ENCODE measurements at regions not wholly inside any gene's neighbourhood (a gene's known extent, or its start where the extent isn't known, plus 50 kb on each side); places are given as distances from the start of the nearest gene placed in this dataset.
"Not testable (repeated sequence)": the region's sequence is repeated elsewhere in the genome, so short reads cannot be mapped to it uniquely, and the experiment has no call there.

DNA sequence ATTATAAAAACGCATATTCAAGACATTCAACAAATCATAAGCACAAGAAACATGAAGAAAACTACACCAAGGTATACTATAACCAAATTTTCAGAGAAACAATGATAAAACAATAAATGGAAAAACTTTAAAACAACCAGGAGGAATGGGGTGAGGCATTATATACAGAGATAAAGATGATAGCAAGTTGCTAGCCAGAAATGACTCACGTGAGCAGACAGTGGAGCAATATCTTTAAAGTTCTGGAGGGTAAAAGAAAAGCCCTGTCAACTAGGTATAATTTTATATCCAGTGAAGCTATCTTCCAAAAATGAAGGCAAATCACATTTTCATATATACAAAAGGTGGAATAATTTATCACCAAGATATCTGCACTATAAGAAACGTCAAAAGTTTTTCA lies 97.8 kb upstream of the PCED1B start:
- Histone ChIP-seq H3K27me3 (peaks cover 9% of the 10 kb centered on the region), H3K36me3 (no peaks in the 10 kb centered on the region), H3K4me1 (no peaks in the 10 kb centered on the region), H3K9me3 (no peaks in the 10 kb centered on the region), H3K27ac (no peak overlapping the region), H3K4me3 (no peak overlapping the region)
- ATAC-seq, result no peak
- intact Hi-C loops (cut with DNase I), result no loop called here
- TF ChIP-seq, protein P1, sequence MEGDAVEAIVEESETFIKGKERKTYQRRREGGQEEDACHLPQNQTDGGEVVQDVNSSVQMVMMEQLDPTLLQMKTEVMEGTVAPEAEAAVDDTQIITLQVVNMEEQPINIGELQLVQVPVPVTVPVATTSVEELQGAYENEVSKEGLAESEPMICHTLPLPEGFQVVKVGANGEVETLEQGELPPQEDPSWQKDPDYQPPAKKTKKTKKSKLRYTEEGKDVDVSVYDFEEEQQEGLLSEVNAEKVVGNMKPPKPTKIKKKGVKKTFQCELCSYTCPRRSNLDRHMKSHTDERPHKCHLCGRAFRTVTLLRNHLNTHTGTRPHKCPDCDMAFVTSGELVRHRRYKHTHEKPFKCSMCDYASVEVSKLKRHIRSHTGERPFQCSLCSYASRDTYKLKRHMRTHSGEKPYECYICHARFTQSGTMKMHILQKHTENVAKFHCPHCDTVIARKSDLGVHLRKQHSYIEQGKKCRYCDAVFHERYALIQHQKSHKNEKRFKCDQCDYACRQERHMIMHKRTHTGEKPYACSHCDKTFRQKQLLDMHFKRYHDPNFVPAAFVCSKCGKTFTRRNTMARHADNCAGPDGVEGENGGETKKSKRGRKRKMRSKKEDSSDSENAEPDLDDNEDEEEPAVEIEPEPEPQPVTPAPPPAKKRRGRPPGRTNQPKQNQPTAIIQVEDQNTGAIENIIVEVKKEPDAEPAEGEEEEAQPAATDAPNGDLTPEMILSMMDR (IDR thresholded peaks at IDR 0.05), result no peak
- no peak for DNase-seq

DNA sequence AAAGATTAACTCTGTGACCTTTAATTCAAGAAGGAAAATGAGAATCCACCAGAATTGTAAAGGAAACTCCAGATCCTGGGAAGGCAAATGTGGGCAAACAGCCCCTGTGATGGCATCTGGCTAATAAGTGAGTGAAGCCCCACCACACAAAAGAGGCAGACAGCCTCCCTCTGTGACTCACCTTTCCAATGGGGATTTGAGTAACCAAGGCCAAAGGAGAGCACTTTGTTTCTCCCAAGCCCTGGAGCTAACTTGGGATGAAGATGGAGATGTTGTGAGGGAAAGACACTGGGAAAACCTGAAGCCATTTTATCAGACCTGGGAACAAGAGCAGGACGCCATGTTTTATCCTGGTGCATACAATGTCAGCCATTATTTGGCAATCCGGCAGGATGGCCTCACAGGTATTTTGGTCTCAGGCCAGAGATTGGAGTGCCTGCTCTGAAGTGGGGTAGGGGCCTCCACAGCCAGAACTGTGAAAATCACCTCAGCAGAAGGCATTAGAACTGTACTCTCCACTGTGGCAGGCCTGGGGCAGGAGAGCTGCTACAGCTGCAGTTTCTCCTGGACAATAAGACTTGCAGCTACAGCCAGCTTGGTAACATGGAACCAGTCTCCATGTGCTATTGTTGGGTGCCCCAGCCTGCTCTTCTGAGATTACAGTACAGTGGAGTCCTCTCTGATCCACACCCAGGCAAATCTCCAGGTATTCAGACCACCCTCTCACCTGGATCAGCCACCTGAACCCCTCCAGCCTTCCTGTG lies 96.6 kb upstream of the PCED1B start:
- ATAC-seq, result peak; percentile 9
- DNase-seq, result no peak
- H3K4me1 ChIP-seq, result no peaks in the 10 kb centered on the region
- no peaks in the 10 kb centered on the region for H3K9me3 ChIP-seq
- intact Hi-C loops (cut with DNase I), result no loop called here
- H3K4me3 ChIP-seq, result no peak overlapping the region
- peaks cover 9% of the 10 kb centered on the region for H3K27me3 ChIP-seq
- no peaks in the 10 kb centered on the region for H3K36me3 ChIP-seq
- no peak overlapping the region for H3K27ac ChIP-seq
- TF ChIP-seq, protein P1 (IDR thresholded peaks at IDR 0.05), result no peak

DNA sequence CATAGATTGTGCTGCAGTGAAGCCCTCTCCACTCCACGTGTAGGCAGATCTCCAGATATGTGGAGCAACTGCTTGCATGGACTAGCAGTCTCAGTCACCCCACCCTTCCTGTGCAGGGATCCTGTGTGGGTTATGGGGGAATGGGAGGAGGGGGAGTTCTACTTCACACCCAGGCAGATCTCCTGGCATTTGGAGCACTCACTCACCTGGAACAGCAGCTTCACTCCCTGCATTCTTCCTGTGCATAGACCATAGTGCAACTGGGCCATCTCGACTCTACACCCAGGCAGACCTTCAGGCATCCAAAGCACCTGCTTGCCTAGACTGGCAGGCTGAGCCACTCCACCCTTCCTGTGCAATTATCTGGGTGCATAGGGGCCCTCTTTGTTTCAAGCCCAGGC lies 96.0 kb upstream of the PCED1B start:
- H3K9me3 ChIP-seq, result no peaks in the 10 kb centered on the region
- no peak overlapping the region for H3K27ac ChIP-seq
- H3K27me3 ChIP-seq, result peaks cover 9% of the 10 kb centered on the region
- H3K4me3 ChIP-seq, result no peak overlapping the region
- ATAC-seq, result peak; percentile 25
- no peaks in the 10 kb centered on the region for H3K36me3 ChIP-seq
- no peaks in the 10 kb centered on the region for H3K4me1 ChIP-seq
- DNase-seq, result no peak
- TF ChIP-seq, protein P1 (IDR thresholded peaks at IDR 0.05), result no peak
- intact Hi-C loops (cut with DNase I), result no loop called here

DNA sequence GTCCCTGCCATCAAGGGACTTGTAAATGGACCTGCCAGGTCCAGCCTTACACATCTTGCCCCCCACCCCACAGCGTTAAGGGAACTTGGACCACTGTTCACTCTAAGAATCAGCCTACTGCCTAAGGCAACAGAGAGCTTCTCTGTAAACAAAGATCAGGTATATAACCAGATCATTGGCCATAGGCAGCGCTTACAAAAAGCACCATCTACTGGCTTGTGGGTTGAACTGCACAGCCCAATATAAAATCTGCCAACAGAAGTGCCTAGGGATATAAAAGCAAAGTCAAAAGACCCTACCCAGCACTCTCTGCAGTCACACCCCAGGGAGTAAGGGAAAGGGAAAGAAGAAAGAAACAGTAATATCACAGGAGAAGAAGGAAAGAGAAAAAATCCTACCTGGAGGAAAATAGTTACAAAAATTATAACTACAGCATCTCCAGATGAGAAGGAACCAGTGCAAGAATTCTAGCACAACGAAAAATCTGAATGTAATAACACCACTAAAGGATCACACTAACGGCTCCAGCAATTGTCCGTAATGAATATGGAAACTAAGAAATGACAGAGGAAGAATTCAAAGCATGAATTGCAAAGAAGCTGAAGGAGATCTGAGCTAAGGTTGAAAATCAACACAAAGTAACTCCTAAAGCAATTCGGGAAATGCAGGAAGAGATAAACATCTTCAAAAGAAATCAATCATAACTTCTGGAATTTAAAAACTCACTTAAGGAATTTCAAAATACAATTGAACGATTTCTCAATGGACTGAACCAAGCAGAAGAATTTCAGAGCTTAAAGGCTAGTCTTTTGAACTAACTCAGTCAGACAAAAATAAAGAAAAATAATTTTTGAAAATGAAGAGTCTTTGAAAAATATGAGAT lies 95.2 kb upstream of the PCED1B start:
- TF ChIP-seq, protein P1 (IDR thresholded peaks at IDR 0.05), result peak; percentile 67
- no peak overlapping the region for H3K27ac ChIP-seq
- intact Hi-C loops (cut with DNase I), result no loop called here
- no peaks in the 10 kb centered on the region for H3K9me3 ChIP-seq
- no peaks in the 10 kb centered on the region for H3K4me1 ChIP-seq
- no peak for DNase-seq
- no peaks in the 10 kb centered on the region for H3K36me3 ChIP-seq
- peak; percentile 66 for ATAC-seq
- H3K27me3 ChIP-seq, result peaks cover 9% of the 10 kb centered on the region
- H3K4me3 ChIP-seq, result no peak overlapping the region

DNA sequence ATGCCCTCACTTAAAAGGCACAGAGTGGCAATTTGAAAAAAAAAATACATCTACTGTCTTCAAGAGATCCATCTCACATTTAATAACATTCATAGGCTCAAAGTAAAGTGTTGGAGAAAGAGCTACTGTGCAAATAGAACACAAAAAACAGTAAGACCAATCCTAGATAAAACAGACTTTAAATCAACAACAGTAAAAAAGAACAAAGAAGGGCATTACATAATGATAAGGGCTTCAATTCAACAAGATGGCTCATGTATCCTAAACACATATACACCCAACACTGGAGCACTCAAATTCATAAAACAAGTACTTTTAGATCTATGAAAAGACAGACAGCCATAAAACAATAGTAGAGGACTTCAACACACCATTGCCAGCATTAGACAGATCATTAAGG lies 93.6 kb upstream of the PCED1B start:
- DNase-seq (no peak), ATAC-seq (no peak)
- Histone ChIP-seq H3K4me3 (no peak overlapping the region), H3K9me3 (no peaks in the 10 kb centered on the region), H3K4me1 (no peaks in the 10 kb centered on the region), H3K27ac (no peak overlapping the region), H3K36me3 (no peaks in the 10 kb centered on the region), H3K27me3 (peaks cover 9% of the 10 kb centered on the region)
- TF ChIP-seq, protein P1 (IDR thresholded peaks at IDR 0.05), result no peak
- intact Hi-C loops (cut with DNase I), result no loop called here

DNA sequence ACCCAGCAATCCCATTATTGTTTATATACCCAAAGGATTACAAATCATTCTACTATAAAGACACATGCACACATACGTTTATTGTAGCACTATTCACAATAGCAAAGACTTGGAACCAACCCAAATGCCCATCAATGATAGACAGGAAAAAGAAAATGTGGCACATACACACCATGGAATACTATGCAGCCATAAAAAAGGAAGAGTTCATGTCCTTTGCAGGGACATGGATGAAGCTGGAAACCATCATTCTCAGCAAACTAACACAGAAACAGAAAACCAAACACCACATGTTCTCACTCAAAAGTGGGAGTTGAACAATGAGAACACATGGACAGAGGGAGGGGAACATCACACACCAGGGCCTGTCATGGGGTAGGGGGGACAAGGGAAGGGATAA lies 91.3 kb upstream of the PCED1B start:
- DNase-seq; H3K4me1 ChIP-seq; H3K9me3 ChIP-seq; intact Hi-C loops (cut with DNase I); H3K27me3 ChIP-seq; ATAC-seq; H3K4me3 ChIP-seq; H3K36me3 ChIP-seq; H3K27ac ChIP-seq: not testable (repeated sequence)

Data from upper lobe of right lung (tissue), 1 donor.